CD14-positive monocyte (primary cell): ENCODE measurements at regions not wholly inside any gene's neighbourhood (a gene's known extent, or its start where the extent isn't known, plus 50 kb on each side); places are given as distances from the start of the nearest gene placed in this dataset.

Source experiments
- DNase-seq, 3 donors: peaks; one replicate each; pipeline ENCODE4 v3.0.0-alpha.2; 2011 to 2022
- H2AFZ ChIP-seq: 2 replicates; pipeline ENCODE4 v1.6.0; 2012; ENCODE audit warnings: mild to moderate bottlenecking, low read depth, low read length, inconsistent platforms; ENCODE audit not compliant: insufficient read depth, poor library complexity, severe bottlenecking
- H3K27ac ChIP-seq, 2 donors: 1 replicate in 1 of 2; 2 replicates in 1 of 2; pipeline ENCODE4 v1.5.1; 2012 to 2013; ENCODE audit warnings: low read length in 2 of 2, control low read depth in 1 of 2, inconsistent platforms in 1 of 2, low read depth in 1 of 2, mild to moderate bottlenecking in 1 of 2
- H3K27me3 ChIP-seq, 2 donors: one replicate each; pipeline versions ENCODE4 v1.6.0 to v1.6.1; 2011 to 2013; ENCODE audit warnings: low read length in 2 of 2; ENCODE audit not compliant: control insufficient read depth in 2 of 2, insufficient read depth in 2 of 2
- H3K36me3 ChIP-seq, 2 donors: replicated peaks in 1 of 2; 1 replicate in 1 of 2; 2 replicates in 1 of 2; pipeline versions ENCODE4 v1.5.1 to v1.6.1; 2012 to 2013; ENCODE audit warnings: low read length in 2 of 2, control low read depth in 1 of 2, inconsistent platforms in 1 of 2, mild to moderate bottlenecking in 1 of 2; ENCODE audit not compliant: insufficient read depth in 2 of 2, control insufficient read depth in 1 of 2
- H3K4me1 ChIP-seq, 2 donors: 1 replicate in 1 of 2; 2 replicates in 1 of 2; pipeline versions ENCODE4 v1.5.1 to v1.6.1; 2012 to 2013; ENCODE audit warnings: low read length in 2 of 2, control low read depth in 1 of 2, inconsistent platforms in 1 of 2, mild to moderate bottlenecking in 1 of 2, moderate library complexity in 1 of 2; ENCODE audit not compliant: insufficient read depth in 2 of 2, control insufficient read depth in 1 of 2
- H3K4me2 ChIP-seq: replicated peaks from 2 replicates; pipeline ENCODE3; 2012; ENCODE audit warnings: low read length, moderate library complexity, mild to moderate bottlenecking; ENCODE audit not compliant: poor library complexity, severe bottlenecking; ENCODE audit errors: extremely low read depth
- H3K4me3 ChIP-seq, 3 experiments: fragments of 200-600 bp in 1 of 3; sonication (generic) in 1 of 3; replicated peaks in 1 of 3; 1 replicate in 2 of 3; 2 replicates in 1 of 3; pipeline ENCODE4 v1.5.1; 2011 to 2013; ENCODE audit warnings: low read length in 3 of 3, mild to moderate bottlenecking in 3 of 3, control low read depth in 2 of 3, low read depth in 2 of 3, inconsistent platforms in 1 of 3, moderate library complexity in 1 of 3
- H3K79me2 ChIP-seq: 2 replicates; pipeline ENCODE4 v1.6.0; 2012; ENCODE audit warnings: mild to moderate bottlenecking, control low read depth, inconsistent platforms, low read length, moderate library complexity; ENCODE audit not compliant: insufficient read depth
- H3K9ac ChIP-seq: 2 replicates; pipeline ENCODE4 v1.6.0; 2017; ENCODE audit warnings: low read length, mild to moderate bottlenecking; ENCODE audit not compliant: insufficient read depth, poor library complexity, severe bottlenecking
- H3K9me3 ChIP-seq, 2 donors: replicated peaks in 1 of 2; 1 replicate in 1 of 2; 2 replicates in 1 of 2; pipeline versions ENCODE4 v1.5.1 to v1.6.1; 2012 to 2013; ENCODE audit warnings: low read length in 2 of 2, control low read depth in 1 of 2; ENCODE audit not compliant: control insufficient read depth in 1 of 2, insufficient read depth in 1 of 2
- H4K20me1 ChIP-seq: 2 replicates; pipeline ENCODE4 v1.6.0; 2012; ENCODE audit warnings: mild to moderate bottlenecking, low read length, control low read depth, moderate library complexity; ENCODE audit not compliant: insufficient read depth
- H3K27ac Mint-ChIP-seq, 7 donors: one replicate each; pipeline ENCODE4 v1.8.0; 2020; ENCODE audit warnings: mild to moderate bottlenecking in 7 of 7, mixed read lengths in 7 of 7, moderate library complexity in 6 of 7, inconsistent platforms in 2 of 7
- H3K27me3 Mint-ChIP-seq, 3 donors: one replicate each; pipeline ENCODE4 v1.8.0; 2021 to 2022; ENCODE audit warnings: low read depth in 3 of 3, mild to moderate bottlenecking in 3 of 3, mixed read lengths in 3 of 3, moderate library complexity in 3 of 3, inconsistent platforms in 1 of 3
- H3K36me3 Mint-ChIP-seq, 2 donors: one replicate each; pipeline ENCODE4 v1.8.0; 2020; ENCODE audit warnings: mixed read lengths in 2 of 2, inconsistent platforms in 1 of 2, mild to moderate bottlenecking in 1 of 2
- H3K4me1 Mint-ChIP-seq: one replicate; pipeline ENCODE4 v1.8.0; 2020; ENCODE audit warnings: mild to moderate bottlenecking, mixed read lengths
- H3K4me3 Mint-ChIP-seq, 2 donors: one replicate each; pipeline ENCODE4 v1.8.0; 2020; ENCODE audit warnings: mild to moderate bottlenecking in 2 of 2, mixed read lengths in 2 of 2, moderate library complexity in 1 of 2
- H3K9me3 Mint-ChIP-seq, 7 donors: one replicate each; pipeline ENCODE4 v1.8.0; 2020 to 2022; ENCODE audit warnings: mixed read lengths in 7 of 7, mild to moderate bottlenecking in 6 of 7, moderate library complexity in 6 of 7, inconsistent platforms in 2 of 7
- whole genome bisulfite sequencing: methylation state at CpG from one replicate; pipeline ENCODE4 v1.1.5; 2013; ENCODE audit warnings: missing lambda C conversion rate; ENCODE audit not compliant: insufficient coverage; 5-methylcytosine and 5-hydroxymethylcytosine counted together
- intact Hi-C, 2 donors: fragments of 100-400 bp; cut with micrococcal nuclease; formaldehyde crosslinking; loops; one replicate each; pipeline versions ENCODE4 v1.15.0 to v1.15.1; 2023
- TF ChIP-seq, protein P1 (sequence below): fragments of 200-600 bp; IDR thresholded peaks from one replicate; pipeline ENCODE4 v1.8.0; 2022; ENCODE audit warnings: antibody characterized with exemption, mild to moderate bottlenecking

DNA sequence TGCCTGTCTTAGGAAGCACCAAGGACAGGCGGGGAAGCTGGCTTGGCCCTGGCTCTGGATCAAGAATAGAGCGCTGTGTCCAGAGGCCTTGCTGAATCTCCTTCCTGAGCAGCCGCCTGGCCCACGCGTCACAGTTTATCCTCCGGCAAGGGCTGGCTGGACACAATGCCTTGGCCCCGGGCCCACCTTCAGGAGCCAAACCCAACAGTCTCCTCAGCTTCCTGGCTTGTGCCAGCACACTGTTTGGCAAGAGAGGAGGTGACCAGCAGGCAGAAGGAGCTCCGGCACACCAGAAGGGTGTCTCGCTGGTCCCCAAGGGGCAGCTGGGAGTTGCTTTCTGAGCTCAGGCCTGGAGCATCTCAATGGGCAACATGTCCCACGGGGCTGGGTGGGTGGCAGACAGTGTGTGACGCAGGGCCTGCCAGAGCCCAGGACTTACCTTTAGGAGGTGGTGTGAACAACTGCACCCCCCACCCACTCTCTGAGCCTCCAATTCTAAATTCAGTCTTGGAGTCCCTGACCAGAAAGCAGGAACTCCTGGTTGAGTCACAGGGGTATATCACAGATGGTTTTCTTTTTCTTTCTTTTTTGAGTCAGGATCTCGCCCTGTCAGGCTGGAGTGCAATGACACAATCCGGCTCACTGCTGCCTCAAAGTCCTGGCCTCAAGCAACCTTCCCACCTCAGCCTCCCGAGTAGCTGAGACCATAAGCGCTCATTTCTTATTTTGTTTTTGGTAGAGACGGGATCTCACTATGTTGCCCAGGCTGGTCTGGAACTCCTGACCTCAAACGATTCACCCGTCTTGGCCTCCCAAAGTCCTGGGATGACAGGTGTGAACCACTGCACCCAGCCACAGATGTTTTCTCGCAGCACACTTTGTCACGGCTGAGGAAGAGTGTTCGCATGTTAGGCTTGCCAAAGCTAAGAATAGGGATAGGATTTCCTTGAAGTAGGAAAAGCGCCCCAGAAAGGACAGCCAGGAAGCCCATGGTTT, 361.2 kb downstream of the BCOR start:
- H3K4me3 Mint-ChIP-seq: no peak overlapping the region
- peaks cover 1 to 7% (median 4%) of the 10 kb centered on the region in 3 donors for H3K27me3 Mint-ChIP-seq
- H3K4me2 ChIP-seq: no peak overlapping the region
- WGBS: 64% methylated on average over 10 of the region's 22 CpGs
- no peak overlapping the region for H3K27ac ChIP-seq
- intact Hi-C loops: loop anchor here (5.0 to 10.0 kb wide), 3 partner anchors 58 to 88 kb away; no protein-coding TSS in a partner anchor
- H3K9ac ChIP-seq: no peak overlapping the region
- H3K79me2 ChIP-seq: no peaks in the 10 kb centered on the region
- TF ChIP-seq, protein P1, sequence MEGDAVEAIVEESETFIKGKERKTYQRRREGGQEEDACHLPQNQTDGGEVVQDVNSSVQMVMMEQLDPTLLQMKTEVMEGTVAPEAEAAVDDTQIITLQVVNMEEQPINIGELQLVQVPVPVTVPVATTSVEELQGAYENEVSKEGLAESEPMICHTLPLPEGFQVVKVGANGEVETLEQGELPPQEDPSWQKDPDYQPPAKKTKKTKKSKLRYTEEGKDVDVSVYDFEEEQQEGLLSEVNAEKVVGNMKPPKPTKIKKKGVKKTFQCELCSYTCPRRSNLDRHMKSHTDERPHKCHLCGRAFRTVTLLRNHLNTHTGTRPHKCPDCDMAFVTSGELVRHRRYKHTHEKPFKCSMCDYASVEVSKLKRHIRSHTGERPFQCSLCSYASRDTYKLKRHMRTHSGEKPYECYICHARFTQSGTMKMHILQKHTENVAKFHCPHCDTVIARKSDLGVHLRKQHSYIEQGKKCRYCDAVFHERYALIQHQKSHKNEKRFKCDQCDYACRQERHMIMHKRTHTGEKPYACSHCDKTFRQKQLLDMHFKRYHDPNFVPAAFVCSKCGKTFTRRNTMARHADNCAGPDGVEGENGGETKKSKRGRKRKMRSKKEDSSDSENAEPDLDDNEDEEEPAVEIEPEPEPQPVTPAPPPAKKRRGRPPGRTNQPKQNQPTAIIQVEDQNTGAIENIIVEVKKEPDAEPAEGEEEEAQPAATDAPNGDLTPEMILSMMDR: no peak
- H3K36me3 ChIP-seq: no peaks in the 10 kb centered on the region
- H3K9me3 Mint-ChIP-seq: no peaks in the 10 kb centered on the region
- DNase-seq: peak; percentile 25 to 42 (median 26)
- H3K4me1 ChIP-seq: peaks cover 13 to 23% of the 10 kb centered on the region in 2 donors
- H3K4me1 Mint-ChIP-seq: peaks cover 24% of the 10 kb centered on the region
- no peaks in the 10 kb centered on the region for H3K27me3 ChIP-seq
- peak overlapping the region in 4 of 7 donors; percentile 32 to 83 (median 41) for H3K27ac Mint-ChIP-seq
- H3K36me3 Mint-ChIP-seq: peaks cover 0 to 3% of the 10 kb centered on the region in 2 donors
- no peaks in the 10 kb centered on the region for H3K9me3 ChIP-seq
- H2AFZ ChIP-seq: no peak overlapping the region
- no peaks in the 10 kb centered on the region for H4K20me1 ChIP-seq
- no peak overlapping the region for H3K4me3 ChIP-seq

DNA sequence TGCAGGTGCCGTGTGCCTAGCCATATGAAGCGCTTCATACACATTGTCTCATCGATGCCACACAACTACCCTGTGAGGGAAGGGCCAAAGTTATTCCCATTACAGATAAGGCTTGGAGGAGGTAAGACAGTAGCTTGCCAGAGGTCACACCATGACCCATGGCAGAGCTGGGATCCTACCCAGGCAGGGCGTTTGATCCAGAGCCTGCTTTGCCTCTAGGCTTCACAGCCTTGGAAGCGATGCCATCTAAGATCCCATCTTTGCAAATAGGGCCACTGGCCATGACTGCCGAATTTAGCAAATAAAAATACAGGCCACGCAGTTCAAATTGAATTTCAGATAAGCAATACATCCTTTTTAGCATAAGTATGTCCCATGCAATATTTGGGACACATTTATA, 358.2 kb downstream of the BCOR start:
- Histone ChIP-seq H3K9me3 (no peaks in the 10 kb centered on the region), H3K4me1 (peaks cover 13 to 23% of the 10 kb centered on the region in 2 donors), H3K9ac (no peak overlapping the region), H3K36me3 (no peaks in the 10 kb centered on the region), H3K4me2 (no peak overlapping the region), H4K20me1 (no peaks in the 10 kb centered on the region), H2AFZ (no peak overlapping the region), H3K27ac (no peak overlapping the region), H3K79me2 (no peaks in the 10 kb centered on the region), H3K27me3 (no peaks in the 10 kb centered on the region), H3K4me3 (no peak overlapping the region)
- Mint-ChIP-seq H3K27me3 (peaks cover 0 to 10% (median 1%) of the 10 kb centered on the region in 3 donors), H3K9me3 (peaks cover 0 to 3% (median 0%) of the 10 kb centered on the region in 7 donors), H3K36me3 (peaks cover 0 to 3% of the 10 kb centered on the region in 2 donors), H3K4me3 (no peak overlapping the region), H3K4me1 (peaks cover 24% of the 10 kb centered on the region), H3K27ac (no peak overlapping the region)
- TF ChIP-seq, protein P1: no peak
- WGBS: 67% methylated on average over 1 of the region's 7 CpGs
- no peak for DNase-seq
- intact Hi-C loops: loop anchor here (5.0 to 10.0 kb wide), 3 partner anchors 55 to 85 kb away; no protein-coding TSS in a partner anchor
